IPS-20b (cell line): ENCODE measurements at regions not wholly inside any gene's neighbourhood (a gene's known extent, or its start where the extent isn't known, plus 50 kb on each side); places are given as distances from the start of the nearest gene placed in this dataset.

Experiments used
- H3K27ac ChIP-seq: one replicate; pipeline ENCODE4 v1.5.1; 2013; ENCODE audit warnings: low read length
- H3K27me3 ChIP-seq: 2 replicates; pipeline ENCODE4 v1.6.1; 2013; ENCODE audit warnings: mild to moderate bottlenecking, low read length, inconsistent platforms; ENCODE audit not compliant: insufficient read depth
- H3K36me3 ChIP-seq: 2 replicates; pipeline ENCODE4 v1.6.1; 2013; ENCODE audit warnings: low read depth, mild to moderate bottlenecking, inconsistent platforms, low read length, moderate library complexity; ENCODE audit not compliant: insufficient read depth
- H3K4me1 ChIP-seq: 2 replicates; pipeline ENCODE4 v1.6.1; 2013; ENCODE audit warnings: mild to moderate bottlenecking, control low read depth, inconsistent platforms, low read length, moderate library complexity; ENCODE audit not compliant: insufficient read depth
- H3K4me3 ChIP-seq: 2 replicates; pipeline ENCODE4 v1.5.1; 2013; ENCODE audit warnings: mild to moderate bottlenecking, low read length, inconsistent platforms
- H3K9ac ChIP-seq: 2 replicates; pipeline ENCODE4 v1.6.1; 2013; ENCODE audit warnings: low read depth, mild to moderate bottlenecking, inconsistent platforms, low read length, moderate library complexity
- H3K9me3 ChIP-seq: 2 replicates; pipeline ENCODE4 v1.6.1; 2013; ENCODE audit warnings: mild to moderate bottlenecking, low read depth, low read length, inconsistent platforms; ENCODE audit not compliant: insufficient read depth

DNA sequence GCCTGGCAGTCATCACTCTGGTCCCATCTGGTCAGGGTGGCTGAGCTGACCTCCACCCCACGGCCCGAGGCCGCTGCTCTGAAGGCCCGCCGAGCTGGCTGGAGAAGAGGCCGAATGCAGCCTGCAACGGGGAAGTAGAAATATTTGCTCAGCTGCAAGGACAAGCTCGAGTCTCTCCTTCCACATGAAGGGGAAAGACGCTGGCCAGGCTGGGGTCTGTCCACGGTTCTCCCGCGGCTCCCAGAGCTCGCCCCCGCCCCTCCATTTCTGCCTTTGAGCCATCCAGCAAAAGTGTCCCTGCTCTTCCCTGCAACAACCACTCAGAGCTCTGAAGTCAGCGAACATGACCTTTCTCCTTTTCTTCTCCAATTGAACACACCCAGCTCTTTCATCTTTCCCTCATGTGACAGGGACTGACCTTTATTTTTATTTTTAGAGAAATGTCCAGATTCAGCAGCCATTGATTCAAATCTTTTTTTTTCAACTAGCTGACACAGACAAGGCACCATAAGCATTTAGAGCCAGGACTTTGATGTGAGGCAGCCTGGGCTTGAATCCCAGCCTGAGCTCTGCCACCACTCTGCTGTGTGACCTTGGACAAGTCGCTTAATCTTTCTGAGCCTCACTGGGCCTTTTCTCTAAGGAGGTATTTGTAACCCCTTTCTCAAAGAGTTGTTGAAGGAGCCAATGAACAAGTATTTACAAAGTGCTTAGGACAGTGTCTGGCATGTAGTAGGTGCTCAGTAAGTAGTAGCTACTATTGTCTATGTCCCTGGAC lies 149.3 kb upstream of the WNT4 start:
- Histone ChIP-seq H3K27ac (no peak overlapping the region), H3K9me3 (peaks cover 4% of the 10 kb centered on the region; the same call in 1 of the 2 replicates), H3K4me3 (no peak overlapping the region), H3K36me3 (no peaks in the 10 kb centered on the region), H3K4me1 (no peaks in the 10 kb centered on the region), H3K9ac (no peak overlapping the region), H3K27me3 (no peaks in the 10 kb centered on the region; the same call in 1 of the 2 replicates)

DNA sequence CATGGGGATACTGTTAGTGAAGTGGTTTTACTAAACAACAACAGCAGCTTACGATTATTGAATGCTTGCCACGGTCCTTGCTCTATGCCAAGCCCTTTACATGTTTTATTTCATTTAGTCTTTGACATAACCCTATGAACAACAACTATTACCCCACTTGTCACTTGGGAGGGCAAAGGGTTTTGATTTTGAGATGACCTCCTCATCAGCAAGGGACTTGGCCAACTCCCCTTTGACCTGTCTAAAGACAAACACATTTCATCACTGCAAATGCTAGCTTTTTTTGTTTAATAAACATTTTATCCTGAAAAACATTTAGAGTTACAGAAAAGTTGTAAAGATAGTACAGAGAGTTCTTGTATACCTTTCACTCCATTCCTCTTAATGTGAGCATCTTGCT lies 152.5 kb upstream of the WNT4 start:
- no peaks in the 10 kb centered on the region; the same call in 1 of the 2 replicates for H3K27me3 ChIP-seq
- H3K36me3 ChIP-seq: no peaks in the 10 kb centered on the region
- no peak overlapping the region for H3K27ac ChIP-seq
- no peak overlapping the region for H3K4me3 ChIP-seq
- H3K9me3 ChIP-seq: peaks cover 4% of the 10 kb centered on the region; the same call in 1 of the 2 replicates
- no peaks in the 10 kb centered on the region for H3K4me1 ChIP-seq
- no peak overlapping the region for H3K9ac ChIP-seq

DNA sequence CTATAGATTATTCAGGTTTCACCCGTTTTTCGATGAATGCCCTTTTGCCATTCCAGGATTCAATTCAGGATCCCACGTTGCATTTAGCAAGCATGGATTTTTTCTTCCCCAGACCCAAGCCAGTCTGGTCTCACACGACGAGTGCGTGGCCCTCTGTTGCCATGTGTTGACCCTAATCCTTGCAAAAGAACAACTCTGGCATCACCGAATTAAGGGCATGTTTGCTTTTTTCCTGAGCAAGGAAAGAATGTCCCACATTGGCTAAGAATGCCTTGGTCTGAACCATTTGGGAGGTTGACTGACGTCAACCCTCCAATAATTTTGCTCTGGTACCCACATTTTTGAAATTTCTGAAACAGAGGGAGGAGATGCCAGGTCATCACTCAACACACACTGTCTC lies 153.0 kb upstream of the WNT4 start:
- no peak overlapping the region for H3K27ac ChIP-seq
- H3K4me1 ChIP-seq: no peaks in the 10 kb centered on the region
- no peak overlapping the region for H3K4me3 ChIP-seq
- H3K36me3 ChIP-seq: no peaks in the 10 kb centered on the region
- no peak overlapping the region for H3K9ac ChIP-seq
- H3K27me3 ChIP-seq: no peaks in the 10 kb centered on the region; the same call in 1 of the 2 replicates
- H3K9me3 ChIP-seq: peaks cover 4% of the 10 kb centered on the region; the same call in 1 of the 2 replicates

DNA sequence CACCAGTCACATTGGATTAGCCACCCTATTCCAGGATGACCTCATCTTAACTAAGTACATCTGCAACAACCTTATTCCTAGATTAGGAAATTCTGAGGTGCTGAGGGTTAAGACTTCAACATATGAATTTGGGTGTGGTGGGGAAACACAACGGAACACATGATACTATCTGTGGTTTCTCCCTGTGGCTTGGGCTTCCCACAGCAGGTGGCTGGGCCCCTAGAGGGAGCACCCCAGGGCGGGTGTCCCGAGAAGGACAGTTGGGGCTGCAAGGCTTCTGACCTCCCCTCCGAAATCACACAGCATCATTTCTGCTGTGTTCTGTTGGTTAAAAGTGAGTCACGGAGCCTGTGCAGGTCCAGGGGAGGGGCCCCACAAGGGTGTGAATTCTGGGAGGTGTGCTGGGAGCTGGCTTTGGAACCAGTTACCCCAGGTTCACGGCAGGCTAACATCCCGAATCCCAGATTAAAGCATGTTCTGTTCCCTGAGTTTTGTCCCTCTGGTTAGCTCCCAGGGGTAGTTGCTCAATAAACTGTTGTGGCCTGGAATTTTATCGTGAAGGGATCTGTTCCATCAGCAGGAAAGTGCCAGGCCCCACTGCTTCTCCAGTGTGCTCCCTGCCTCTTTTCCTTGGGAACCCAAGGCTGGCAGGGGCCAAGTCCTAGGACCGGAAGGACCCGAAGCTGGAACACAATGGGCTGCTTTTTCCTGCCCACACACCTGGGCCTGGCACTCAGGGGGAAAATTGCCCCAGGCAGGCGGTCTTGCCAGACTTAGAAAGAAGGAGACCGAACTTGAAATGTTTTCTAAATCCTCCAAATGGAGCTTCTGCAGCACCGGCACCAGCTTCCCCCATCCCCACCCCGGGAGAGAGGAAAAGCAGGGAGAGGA lies 154.0 kb upstream of the WNT4 start:
- Histone ChIP-seq H3K4me1 (no peaks in the 10 kb centered on the region), H3K9me3 (peaks cover 4% of the 10 kb centered on the region; the same call in 1 of the 2 replicates), H3K4me3 (no peak overlapping the region), H3K9ac (no peak overlapping the region; the same call in 1 of the 2 replicates), H3K36me3 (no peaks in the 10 kb centered on the region), H3K27me3 (no peaks in the 10 kb centered on the region; the same call in 1 of the 2 replicates), H3K27ac (no peak overlapping the region)

DNA sequence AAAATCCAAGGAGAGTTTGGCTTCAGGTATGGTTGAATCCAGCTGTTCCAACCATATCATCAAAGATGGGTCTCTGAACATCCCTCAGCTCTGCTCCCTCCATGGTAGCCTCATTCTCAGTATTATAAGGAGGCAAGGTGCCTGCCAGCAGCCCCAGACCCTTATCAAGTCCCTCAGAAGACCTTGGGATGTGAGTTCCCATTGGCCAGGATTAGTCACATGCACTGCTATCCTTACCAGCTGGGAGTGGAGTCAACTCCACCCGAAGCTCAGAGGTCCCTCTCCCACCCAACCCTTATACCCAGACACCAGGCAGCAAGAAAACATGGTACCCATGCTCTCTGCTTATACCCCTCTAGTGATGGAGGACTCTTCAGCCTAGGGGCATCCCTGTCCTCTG lies 153.7 kb upstream of the ZBTB40 start:
- Histone ChIP-seq H3K4me1 (no peaks in the 10 kb centered on the region), H3K27me3 (no peaks in the 10 kb centered on the region; the same call in 1 of the 2 replicates), H3K4me3 (no peak overlapping the region), H3K9me3 (peaks cover 4% of the 10 kb centered on the region), H3K9ac (no peak overlapping the region), H3K27ac (no peak overlapping the region), H3K36me3 (no peaks in the 10 kb centered on the region)

GRCh38 chr1:22303816-22304215 lies 147.8 kb upstream of the ZBTB40 start:
- H3K27ac ChIP-seq: no peak overlapping the region
- no peak overlapping the region for H3K9ac ChIP-seq
- H3K4me3 ChIP-seq: no peak overlapping the region
- H3K27me3 ChIP-seq: no peaks in the 10 kb centered on the region
- no peaks in the 10 kb centered on the region for H3K36me3 ChIP-seq
- H3K9me3 ChIP-seq: no peaks in the 10 kb centered on the region; the same call in 1 of the 2 replicates
- no peaks in the 10 kb centered on the region for H3K4me1 ChIP-seq

DNA sequence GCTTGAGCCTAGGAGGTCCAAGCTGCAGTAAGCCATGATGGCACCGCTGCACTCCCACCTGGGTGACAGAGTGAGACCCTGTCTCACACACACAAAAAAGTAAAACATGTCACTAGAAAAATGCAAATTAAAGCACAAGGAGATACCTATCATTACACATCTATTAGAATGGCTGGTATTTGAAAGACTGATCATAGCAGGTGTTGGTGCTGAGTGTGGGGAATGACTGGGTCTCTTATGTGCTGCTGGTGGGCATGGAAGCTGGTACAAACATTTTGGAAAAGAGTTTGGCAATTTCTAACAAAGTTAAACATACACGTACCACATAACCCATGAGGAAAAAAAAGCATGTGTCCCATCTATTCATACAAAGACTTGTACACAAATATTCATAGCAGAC lies 142.1 kb upstream of the ZBTB40 start:
- Histone ChIP-seq H3K36me3 (no peaks in the 10 kb centered on the region), H3K27me3 (no peaks in the 10 kb centered on the region), H3K9me3 (no peaks in the 10 kb centered on the region), H3K4me3 (no peak overlapping the region), H3K4me1 (no peaks in the 10 kb centered on the region), H3K27ac (no peak overlapping the region), H3K9ac (no peak overlapping the region)

GRCh38 chr1:22311461-22311860 lies 140.2 kb upstream of the ZBTB40 start:
- no peaks in the 10 kb centered on the region for H3K36me3 ChIP-seq
- H3K4me1 ChIP-seq: no peaks in the 10 kb centered on the region
- H3K9me3 ChIP-seq: no peaks in the 10 kb centered on the region
- H3K27me3 ChIP-seq: no peaks in the 10 kb centered on the region
- no peak overlapping the region for H3K9ac ChIP-seq
- no peak overlapping the region for H3K4me3 ChIP-seq
- no peak overlapping the region for H3K27ac ChIP-seq

GRCh38 chr1:22313321-22313720 lies 138.3 kb upstream of the ZBTB40 start:
- Histone ChIP-seq H3K4me1 (no peaks in the 10 kb centered on the region), H3K9me3 (no peaks in the 10 kb centered on the region), H3K27ac (no peak overlapping the region), H3K9ac (no peak overlapping the region), H3K4me3 (no peak overlapping the region), H3K36me3 (no peaks in the 10 kb centered on the region), H3K27me3 (no peaks in the 10 kb centered on the region)

DNA sequence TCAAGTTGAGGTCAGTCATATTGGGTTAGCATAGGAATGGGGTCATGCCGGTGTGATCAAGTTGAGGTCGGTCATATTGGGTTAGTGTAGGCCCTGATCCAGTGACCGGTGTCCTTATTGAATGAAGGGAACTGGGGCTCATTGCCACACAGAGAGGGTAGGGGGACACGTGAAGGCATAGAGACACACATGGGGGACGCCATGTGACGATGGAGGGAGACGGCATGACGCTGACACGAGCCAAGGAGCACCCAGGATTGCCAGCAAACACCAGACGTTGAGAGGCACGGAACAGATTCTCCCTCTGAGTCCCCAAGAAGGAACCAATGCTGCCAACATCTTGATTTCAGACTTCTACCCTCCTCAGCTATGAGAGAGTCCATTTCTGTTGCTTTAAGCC lies 136.9 kb upstream of the ZBTB40 start:
- Histone ChIP-seq H3K4me3 (no peak overlapping the region), H3K36me3 (no peaks in the 10 kb centered on the region), H3K4me1 (peaks cover under 1% of the 10 kb centered on the region; the same call in 1 of the 2 replicates), H3K9ac (no peak overlapping the region), H3K9me3 (no peaks in the 10 kb centered on the region), H3K27me3 (peaks cover 8% of the 10 kb centered on the region; the same call in 1 of the 2 replicates), H3K27ac (no peak overlapping the region)

GRCh38 chr1:22315315-22316078 lies 136.2 kb upstream of the ZBTB40 start:
- H3K27ac ChIP-seq: no peak overlapping the region

More at GRCh38 chr1:22315315-22316078, 136.2 kb upstream of the ZBTB40 start:
- peaks cover 7% of the 10 kb centered on the region; the same call in 1 of the 2 replicates for H3K4me1 ChIP-seq
- no peak overlapping the region for H3K9ac ChIP-seq
- peaks cover 8% of the 10 kb centered on the region; the same call in 1 of the 2 replicates for H3K27me3 ChIP-seq
- H3K4me3 ChIP-seq: no peak overlapping the region
- H3K9me3 ChIP-seq: no peaks in the 10 kb centered on the region
- no peaks in the 10 kb centered on the region for H3K36me3 ChIP-seq
